T-helper 1 cell treated with Interleukin-12 subunit alpha and Interleukin-12 subunit beta and Interleukin-4 antibody, amounts not matched to agents 30 ng/mL and 1 ng/mL, for 36 hours (primary cell): ENCODE measurements at regions not wholly inside any gene's neighbourhood (a gene's known extent, or its start where the extent isn't known, plus 50 kb on each side); places are given as distances from the start of the nearest gene placed in this dataset.

Experiments
- intact Hi-C: fragments of 100-400 bp; cut with micrococcal nuclease; formaldehyde crosslinking; loops from one replicate; pipeline ENCODE4 v1.15.1; 2024

DNA sequence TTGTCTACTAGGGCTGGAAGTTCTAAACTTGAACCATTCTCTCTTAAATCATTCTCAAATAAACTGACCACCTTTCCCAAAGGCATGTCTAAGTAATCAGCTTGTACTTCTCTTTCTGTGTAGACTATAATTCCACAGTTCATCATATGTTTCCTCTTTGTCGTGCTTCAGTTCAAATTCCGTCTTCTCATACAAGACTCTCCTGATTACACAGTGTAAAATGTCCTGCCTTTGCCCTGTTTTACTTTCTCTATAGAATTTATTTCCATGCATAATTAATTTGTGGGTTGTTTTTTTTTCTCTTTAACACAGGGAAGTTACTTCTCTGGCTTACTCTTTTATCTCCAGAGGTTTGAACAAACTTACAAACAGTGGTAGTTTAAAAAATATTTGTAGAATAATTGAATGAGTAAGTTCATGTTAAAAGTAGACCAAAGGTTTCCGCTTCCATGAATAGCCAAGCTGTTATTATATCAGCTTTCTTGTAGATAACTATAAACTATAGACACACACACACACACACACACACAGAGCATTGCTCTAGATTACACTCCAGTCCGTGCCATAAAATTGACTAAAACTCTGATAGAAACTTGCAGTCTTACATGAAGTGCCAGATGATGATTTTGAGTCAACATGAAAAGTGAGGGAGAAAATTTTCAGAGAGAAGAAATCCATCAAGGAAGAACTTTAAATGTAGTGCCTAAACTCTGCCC lies 119.0 kb downstream of the SUCNR1 start:
- intact Hi-C loops: no loop called here

DNA sequence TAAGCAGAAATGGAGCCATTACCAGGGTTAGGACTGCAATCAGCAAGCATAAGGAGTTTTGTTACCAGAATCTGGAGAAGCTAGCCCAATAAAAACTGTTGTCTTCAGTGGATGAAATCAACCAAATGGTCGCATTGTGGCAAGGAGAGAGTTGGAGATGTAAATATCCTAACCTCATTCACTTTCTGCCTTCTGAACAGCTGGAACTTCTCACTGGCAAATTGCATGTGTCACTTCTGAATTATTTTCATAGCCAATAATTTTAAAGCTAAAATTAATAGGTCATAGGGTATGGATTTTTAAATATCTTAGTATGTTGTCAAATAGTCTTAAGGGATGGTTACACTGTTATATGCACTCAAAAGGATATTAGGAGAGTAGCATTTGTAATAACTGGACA lies 121.6 kb downstream of the SUCNR1 start:
- intact Hi-C loops: no loop called here

DNA sequence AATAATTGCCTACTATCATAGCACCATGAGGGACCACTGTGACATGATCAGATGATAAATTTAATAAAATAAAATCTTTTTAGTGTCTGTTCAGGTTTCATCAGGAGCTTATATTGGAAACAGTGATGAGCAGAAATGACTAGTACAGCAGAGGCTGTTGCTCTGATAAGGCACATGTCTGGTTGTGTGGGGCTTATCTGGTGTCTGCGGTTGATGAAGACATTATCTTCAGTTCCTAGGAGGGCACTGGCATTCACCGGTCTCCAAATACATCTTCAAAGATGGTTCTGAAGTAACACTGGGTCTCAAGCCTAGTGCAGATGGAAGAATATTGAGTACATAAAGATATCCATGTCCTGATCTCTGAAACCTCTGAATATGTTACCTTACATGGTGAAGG lies 125.3 kb downstream of the SUCNR1 start:
- intact Hi-C loops: no loop called here

DNA sequence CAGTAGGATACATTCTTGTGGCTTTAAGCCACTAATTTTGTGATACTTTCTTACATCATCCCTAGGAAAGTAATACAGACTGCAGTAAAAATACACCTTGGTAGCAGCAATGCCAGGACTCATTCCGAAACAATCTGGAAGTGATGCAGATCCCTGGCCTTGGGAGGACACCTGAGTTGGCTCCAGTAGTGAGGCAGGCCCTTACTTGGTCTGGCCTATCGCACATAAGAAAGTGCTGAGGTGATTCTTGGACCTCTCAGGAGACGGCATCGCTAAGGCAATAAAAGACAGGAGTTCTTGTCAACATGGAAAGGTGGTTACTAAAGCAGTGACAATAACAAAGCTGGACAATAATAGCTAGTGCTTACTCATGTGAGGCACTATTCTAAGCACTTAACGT lies 126.5 kb downstream of the SUCNR1 start:
- intact Hi-C loops: no loop called here

DNA sequence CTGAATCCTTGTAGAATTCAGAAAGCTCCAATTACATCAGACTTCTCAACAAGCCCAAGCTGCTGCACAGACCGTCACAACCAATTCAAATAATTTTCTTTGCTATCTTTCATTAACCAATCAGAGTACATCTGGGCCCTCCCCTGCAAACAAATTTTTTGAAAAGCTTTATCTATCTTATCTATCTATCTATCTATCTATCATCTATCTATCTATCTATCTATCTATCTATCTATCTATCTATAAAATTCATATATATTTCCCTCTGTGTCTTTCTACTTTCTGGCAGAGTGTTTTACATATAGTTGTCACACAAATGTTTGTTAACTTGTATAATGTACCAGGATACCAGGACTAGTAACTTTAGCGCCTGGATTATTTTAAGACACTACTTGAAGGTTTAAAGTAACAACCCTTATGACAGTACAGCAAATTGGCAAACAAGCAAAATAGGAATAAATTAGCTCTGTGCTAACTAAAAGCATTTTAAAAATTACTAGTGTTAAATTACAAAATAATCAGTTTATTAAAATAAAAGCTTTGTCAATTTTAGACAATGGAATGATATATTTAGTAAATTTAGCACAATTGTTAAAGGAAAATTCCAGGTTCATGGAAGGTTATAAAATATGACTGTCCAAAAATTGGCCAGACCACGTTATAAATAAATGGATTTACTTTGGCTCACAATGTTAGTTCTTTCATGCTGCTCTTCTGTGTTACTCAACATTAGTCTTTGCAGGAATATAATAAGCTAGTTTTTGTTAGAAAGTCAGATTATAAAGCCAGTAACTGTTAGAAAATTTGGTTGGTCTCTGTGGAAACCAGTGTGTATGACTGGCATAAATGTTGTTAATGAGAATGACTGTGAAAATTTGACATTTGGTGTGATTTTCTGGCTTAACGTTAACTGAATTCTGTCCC lies 138.6 kb downstream of the SUCNR1 start:
- intact Hi-C loops: no loop called here

DNA sequence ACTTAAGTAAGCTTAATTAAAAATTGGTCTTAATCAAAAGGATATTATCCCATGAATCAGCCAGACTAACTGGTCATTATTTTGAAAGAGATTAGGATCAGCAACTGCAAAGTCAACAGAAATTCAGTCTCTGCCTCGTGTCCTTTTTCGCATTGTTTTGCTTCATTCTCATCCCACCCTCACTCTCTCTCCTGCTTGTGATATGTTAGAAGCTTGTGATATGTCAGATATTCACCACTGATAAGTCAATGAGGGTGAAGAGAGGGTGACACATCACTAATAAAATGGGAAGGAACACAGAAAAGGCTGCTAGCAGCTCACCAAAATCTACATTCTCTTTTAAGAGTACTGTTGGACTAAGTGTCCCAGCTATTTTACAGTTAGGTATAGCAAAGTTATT lies 146.1 kb downstream of the SUCNR1 start:
- intact Hi-C loops: no loop called here

DNA sequence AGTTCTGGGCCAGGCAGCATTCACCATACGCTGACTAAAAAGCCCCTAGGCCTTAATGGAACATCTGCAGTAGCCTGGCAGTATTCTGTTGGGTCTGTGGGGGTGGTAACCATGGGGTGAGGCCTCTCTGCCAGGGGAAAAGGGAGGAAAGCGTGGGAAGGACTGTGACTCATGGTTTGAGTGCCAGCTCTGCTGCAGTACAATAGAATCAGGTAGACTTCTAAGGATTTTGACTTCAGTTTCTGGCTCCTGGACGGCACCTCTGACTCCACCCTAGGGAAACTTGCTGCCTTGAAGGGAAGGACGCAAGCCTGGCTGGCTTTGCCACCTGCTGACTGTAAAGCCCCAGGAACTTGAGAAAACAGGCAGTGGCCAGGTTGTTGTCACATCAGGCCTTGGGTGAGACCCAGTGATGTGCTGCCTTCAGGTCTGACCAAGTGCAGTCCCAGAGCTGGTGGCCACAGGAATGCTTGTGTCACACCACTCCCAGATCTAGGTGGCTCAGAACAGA lies 148.6 kb downstream of the SUCNR1 start:
- intact Hi-C loops: no loop called here

DNA sequence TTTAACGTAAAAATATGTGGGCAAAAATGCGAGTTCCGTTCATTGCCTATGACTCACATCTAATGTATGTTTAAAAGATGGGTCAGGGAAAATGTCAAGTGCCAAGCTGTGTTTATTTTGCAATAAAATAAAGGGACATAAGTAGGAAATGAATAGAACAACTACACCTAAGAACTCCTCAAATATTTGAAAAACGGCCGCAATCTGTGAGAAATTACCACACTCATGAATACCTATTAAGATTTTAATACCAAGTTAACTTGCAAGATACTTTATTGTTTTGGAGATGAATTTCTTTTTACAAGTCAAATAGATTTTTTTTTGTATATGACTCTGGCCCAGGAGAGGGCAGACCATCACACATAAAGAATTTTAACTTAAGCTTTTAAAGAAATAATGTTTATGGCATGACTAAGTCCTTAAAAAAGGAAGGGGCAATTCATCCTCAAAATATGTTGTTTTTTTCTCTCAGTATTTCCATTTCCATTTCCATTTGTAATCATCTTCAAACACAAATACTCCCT lies 152.7 kb downstream of the SUCNR1 start:
- intact Hi-C loops: loop anchor here (1.0 kb wide), 1 partner anchor 446 kb away; no protein-coding TSS in a partner anchor

DNA sequence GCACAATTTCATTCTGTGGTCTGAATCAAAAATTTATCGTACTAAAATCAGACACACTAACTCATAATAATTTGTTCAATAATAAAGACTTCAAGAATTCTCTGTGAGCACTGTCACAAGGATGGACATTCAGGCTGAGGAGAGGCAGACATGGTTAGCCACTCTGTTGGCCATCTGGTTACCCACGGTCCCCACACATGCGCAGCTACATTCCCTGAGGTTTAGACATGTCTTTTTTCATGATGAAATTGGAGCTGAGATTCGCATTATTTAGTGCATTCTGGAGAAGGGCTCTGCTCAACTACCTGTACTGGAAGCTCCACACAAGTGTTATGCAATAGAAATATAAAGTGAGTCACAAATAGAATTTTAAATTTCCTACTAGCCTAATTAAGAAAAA lies 156.9 kb downstream of the SUCNR1 start:
- intact Hi-C loops: no loop called here

DNA sequence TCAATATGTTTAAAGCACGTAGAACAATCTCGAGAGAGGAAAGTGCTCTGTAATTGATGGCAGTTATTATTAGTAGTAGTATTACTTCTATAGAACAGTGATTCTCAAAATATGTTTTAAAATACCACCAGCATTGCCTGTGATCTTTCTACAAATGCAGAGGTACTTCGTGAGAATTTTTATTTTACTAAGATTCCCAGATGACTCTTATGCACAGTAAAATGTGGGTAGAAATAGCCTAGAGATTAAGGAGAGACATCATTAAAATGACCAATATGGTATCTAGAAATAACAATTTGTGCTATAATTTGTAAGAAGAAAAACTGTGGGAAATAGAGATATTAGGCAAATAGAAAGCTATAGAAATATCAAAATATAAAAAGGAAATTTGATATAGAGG lies 157.9 kb downstream of the SUCNR1 start:
- intact Hi-C loops: no loop called here

DNA sequence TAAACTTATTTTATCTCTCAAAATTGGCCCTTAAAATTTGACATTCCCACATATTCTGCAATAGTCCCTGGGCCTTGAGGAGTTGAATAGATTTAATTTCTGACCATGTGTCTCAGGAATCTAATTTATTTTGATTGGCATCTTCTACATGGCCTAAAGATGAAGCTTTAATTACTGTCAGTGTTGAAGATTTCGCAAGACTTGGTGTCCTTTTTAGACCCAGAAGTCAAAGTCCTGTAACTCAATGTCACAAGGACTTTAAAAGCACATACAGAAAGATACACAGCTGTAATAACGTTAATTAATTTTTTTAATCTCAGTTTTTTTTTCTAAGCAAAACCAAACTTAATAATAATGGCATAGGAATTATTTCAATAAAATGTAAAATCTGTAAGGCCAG lies 163.9 kb downstream of the SUCNR1 start:
- intact Hi-C loops: no loop called here

DNA sequence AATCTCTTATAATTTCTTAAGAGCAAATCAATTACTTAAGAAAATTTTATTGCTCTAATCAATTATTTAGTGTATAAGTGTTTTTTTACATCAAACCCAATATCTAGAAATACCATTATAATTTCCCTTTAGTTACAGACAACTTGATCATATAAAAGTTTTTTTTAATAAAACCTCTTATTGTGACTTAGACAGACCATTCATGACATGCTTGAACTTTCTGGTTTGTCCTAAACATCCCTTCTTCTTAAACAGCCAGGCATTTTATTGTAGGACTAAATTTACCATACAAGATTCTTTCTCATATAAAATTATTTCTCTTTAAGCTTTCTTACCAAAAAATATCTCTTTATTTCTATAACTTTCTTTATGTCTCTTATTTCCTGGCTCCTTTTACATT lies 164.5 kb downstream of the SUCNR1 start:
- intact Hi-C loops: no loop called here

DNA sequence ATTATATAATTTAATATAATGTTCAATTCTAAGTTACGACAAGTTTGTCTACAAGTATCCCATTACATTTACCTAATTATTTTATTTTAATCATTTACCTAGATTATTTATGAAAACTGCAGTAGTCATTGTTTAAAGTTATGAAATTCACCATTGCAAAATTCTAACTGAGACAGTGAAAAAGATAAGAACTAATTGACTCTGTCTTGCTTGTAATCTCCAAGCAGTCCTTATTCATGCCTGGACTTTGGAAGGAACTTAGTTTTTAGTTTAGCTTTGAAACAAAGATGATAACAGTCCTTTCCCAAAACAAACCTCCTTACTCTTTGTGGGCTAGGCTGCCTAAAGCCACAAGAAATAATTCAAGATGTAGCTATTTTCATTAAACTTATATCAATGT lies 165.0 kb downstream of the SUCNR1 start:
- intact Hi-C loops: no loop called here

DNA sequence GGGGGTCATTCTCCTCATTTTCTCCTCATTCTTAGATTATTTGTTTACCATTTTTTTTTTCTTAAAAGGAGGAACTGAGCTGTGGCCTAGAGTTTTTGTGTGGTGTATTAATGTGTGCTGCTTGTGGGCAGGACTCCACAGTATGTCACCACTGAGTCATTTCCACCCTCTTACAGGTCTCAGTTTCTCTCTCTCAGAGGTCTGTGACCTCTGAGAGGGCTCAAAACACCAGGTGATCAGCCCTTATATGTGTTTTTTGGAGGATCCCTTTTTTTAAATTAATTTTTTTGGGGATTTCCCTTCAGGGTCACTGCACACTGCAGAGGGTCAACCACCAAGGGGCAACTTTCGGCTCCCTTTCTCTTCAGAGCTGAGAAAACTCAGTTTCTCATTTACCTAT lies 166.4 kb downstream of the SUCNR1 start:
- intact Hi-C loops: no loop called here

DNA sequence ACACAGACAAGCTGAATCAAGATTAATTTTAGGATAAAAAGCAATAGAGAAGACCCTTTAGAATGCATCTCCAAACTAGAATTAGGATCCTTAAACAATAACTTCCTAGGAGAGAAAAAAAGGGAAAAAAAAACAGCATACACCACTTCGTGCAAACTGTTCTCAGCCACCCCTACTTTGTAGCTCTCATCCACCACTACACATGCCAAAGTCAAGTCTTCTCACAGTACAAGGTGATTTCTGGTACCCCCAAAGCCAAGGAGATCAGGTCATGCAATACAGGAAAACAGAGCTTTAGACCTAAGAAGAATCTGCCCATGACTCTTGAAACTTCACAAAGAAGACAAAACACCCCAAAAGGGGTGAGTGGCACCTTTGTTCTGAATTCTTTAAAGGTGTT lies 166.9 kb downstream of the SUCNR1 start:
- intact Hi-C loops: no loop called here

DNA sequence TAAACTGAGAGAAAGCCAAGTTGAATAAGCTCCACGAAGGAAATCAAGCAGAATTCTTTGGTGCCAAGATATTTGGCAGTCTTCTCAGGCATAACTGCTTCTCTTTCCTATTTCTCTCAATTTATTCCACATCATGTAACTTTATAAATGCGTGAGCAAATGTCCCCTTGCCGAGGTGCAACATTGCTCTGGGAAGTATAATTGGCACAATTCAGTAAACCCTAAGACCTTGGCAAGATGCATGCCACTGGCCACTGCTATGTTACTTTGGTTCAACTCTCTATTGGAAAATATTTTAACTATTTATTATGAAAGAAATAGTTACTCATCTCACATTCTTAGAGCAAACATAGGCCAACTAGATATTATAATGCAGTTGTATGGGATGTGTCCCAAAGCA lies 170.2 kb downstream of the SUCNR1 start:
- intact Hi-C loops: no loop called here

DNA sequence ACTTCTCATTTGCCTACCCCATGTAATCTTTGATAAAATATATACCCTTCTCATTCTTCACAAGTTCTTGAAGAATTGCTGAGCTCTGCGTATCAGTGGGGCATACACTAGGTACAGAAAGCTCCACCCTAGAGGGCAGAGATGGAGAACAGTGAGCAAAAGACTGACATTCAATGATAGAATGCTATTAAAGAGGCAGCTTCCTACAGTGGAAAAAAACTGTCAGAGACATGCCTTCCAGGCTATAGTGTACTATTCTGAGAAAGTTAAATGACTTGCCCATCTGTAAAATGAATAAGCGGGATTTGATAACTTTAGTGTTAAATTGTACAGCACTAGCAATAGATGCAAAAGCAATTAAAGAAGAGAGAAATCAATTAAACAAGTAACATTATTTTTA lies 172.8 kb downstream of the SUCNR1 start:
- intact Hi-C loops: no loop called here

DNA sequence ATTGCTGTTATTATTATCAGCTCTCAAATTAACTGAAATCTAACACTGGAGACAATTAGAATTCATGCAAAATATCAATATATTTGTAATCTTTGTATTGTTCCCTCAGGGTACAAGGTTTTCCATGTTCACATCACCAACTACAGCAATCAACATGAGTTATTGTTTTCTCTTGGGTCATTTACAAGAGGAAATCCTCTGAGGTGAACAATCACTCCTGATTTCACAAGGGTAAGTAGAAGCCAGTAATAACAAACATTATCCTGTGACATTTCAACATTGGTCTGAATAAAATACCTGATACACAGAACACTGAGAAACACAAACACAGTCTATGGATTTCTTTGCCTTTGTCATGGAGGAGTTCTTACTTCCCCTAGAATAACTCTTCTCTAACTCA lies 174.0 kb downstream of the SUCNR1 start:
- intact Hi-C loops: no loop called here

DNA sequence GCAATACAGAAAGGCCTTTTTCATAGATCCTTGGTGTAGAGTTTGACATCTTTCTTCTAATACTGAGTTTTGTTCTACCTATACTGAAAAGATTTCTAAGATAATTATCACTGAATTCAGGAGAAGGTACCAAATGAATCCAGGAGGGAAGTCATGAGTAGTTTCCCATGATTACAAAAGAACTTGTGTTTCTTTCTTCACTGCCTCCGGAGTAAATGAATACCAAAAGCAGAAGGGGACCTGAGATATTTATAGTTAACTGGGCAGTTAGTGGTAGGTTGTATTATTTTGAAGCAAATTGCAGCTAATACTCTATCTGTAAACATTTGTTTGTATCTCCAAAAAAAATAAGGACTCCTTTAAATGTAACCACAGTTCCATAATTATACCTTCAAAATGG lies 175.4 kb downstream of the SUCNR1 start:
- intact Hi-C loops: no loop called here

DNA sequence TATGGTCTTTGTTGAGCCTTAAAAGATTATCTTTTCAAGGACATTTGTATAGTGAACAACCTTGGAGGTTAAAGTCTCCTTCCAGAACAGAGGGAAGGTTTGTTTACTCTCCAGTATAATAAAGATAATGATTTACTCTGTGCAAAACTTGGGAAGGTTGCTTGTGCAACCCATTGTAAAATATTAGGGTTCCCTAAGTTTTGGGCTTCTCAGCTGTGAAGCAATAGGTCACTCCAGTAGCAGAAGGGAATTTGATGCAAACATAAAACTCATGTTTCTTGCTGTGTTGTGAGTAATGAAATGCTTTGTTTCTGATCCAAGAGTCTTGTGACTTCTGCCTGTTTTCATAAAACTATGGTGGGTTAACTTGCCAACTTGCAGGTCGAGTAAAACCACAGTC lies 177.5 kb downstream of the SUCNR1 start:
- intact Hi-C loops: no loop called here

DNA sequence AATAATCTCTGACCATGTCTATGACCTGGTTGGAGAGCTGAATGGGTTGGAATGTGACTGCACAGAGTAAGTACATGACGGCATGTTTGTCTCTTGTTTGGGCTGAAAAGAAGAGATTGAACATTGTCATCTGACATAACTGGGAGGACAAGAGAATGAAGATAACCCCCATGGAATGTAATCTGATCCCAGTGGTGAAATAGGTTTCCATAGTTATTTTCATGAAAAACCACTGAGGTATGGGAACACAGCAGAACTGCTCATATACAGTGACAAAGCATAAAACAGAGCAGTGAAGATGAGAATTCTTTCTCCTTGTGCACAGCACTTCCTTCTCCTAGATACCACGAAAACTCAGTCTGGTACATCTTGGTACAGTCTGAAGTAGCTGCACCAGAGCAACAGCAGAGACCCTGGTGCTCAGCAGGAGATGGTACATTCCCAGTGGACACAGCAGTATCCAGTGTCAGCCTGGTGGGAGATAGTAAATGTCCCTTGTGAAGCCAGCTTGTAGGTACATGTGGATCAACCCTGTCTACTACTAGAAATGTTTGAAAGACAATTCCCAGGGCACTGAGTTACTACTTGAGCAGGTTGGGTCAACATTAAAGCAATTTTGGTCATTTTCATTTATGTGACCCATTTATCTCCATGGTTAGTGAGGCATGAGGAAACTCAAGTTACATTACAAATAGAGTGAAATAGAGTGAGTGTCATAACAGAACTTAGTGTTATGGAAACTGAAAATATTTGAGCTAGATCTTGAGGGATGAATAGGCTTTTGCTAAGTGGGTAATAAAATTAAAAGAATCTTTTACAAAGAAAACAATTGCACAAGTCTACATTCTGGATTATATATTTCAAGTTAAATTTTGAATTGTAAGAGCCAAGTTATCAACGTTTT lies 178.3 kb downstream of the SUCNR1 start:
- intact Hi-C loops: no loop called here
